ENCODE measurements at regions not wholly inside any gene's neighbourhood (a gene's known extent, or its start where the extent isn't known, plus 50 kb on each side); places are given as distances from the start of the nearest gene placed in this dataset.

GRCh38 chr4:180197471-180197870 is 2045.7 kb upstream of the TENM3 start:
- H3K27ac ChIP-seq (ENCODE audit: extremely low read length, insufficient read depth, low read length): no peak overlapping the region
- DNase-seq (ENCODE audit: low spot score) (no peak), FAIRE-seq (no peak), ATAC-seq (no peak)
- intact Hi-C loops (cut with micrococcal nuclease; ENCODE audit: unreplicated experiment) (no loop called here), in situ Hi-C loops (cut with HindIII; ENCODE audit: extremely low pct_ligation_motif_present, low pct_unique_long_range_greater_than_20kb) (no loop called here)
- H3K4me3 ChIP-seq (replicated peaks in 1 of 3; ENCODE audit: insufficient read depth in 1 of 3, low read depth in 2 of 3, low read length in 3 of 3): no peak overlapping the region
- no peaks in the 10 kb centered on the region for H3K9me3 ChIP-seq (ENCODE audit: low read length)
- no peak overlapping the region for H3K4me2 ChIP-seq (ENCODE audit: low read depth, low read length)
- H3K4me1 ChIP-seq (ENCODE audit: insufficient read depth, low read length): no peaks in the 10 kb centered on the region
- POLR2A ChIA-PET: no interaction called here
- H4K20me1 ChIP-seq (ENCODE audit: insufficient read depth, low read length): no peaks in the 10 kb centered on the region
- no peaks in the 10 kb centered on the region for H3K36me3 ChIP-seq (replicated peaks in 1 of 2; ENCODE audit: control insufficient read depth in 1 of 2, insufficient read depth in 2 of 2, low read length in 2 of 2)
- H3K79me2 ChIP-seq (ENCODE audit: insufficient read depth, low read length): no peaks in the 10 kb centered on the region
- WGBS (ENCODE audit: low lambda C conversion rate): 0% methylated on average over 4 of the region's 6 CpGs
- no peak overlapping the region for H3K9ac ChIP-seq (ENCODE audit: insufficient read depth, low read depth, low read length)
- H3K27me3 ChIP-seq (ENCODE audit: control insufficient read depth in 1 of 2, insufficient read depth in 2 of 2, low read length in 2 of 2): no peaks in the 10 kb centered on the region
- no peak overlapping the region for H2AFZ ChIP-seq (ENCODE audit: low read length)
- no peak for TF ChIP-seq SP2 (CRISPR knock-in tag; IDR thresholded peaks at IDR 0.05)
- TF ChIP-seq ARNT2 (CRISPR knock-in tag; IDR thresholded peaks at IDR 0.05; ENCODE audit: low read depth): no peak
- no peak for TF ChIP-seq ZMYM4 (CRISPR knock-in tag; IDR thresholded peaks at IDR 0.05)
- TF ChIP-seq THRA (CRISPR knock-in tag; IDR thresholded peaks at IDR 0.05; ENCODE audit: borderline replicate concordance): no peak
- no peak for TF ChIP-seq DRAP1 (CRISPR knock-in tag; IDR thresholded peaks at IDR 0.05)
- TF ChIP-seq SUZ12 (IDR thresholded peaks at IDR 0.05; ENCODE audit: low read depth, low read length): no peak
- TF ChIP-seq MTA3 (CRISPR knock-in tag; IDR thresholded peaks at IDR 0.05): no peak
- TF ChIP-seq ZNF501 (CRISPR knock-in tag; IDR thresholded peaks at IDR 0.05): no peak
- no peak for TF ChIP-seq ZNF557 (CRISPR knock-in tag; IDR thresholded peaks at IDR 0.05)
- no TSS peak for BruUV-seq (replicated peaks)
- CTCF ChIA-PET (ENCODE audit: low intra/inter-chr PET ratio, low total read pairs): no interaction called here

GRCh38 chr4:180203349-180203748 is 2039.9 kb upstream of the TENM3 start:
- Histone ChIP-seq H3K4me1 (ENCODE audit: insufficient read depth, low read length) (no peaks in the 10 kb centered on the region), H3K9me3 (ENCODE audit: low read length) (no peaks in the 10 kb centered on the region), H3K27ac (ENCODE audit: extremely low read length, insufficient read depth, low read length) (no peak overlapping the region), H3K4me2 (ENCODE audit: low read depth, low read length) (no peak overlapping the region), H3K4me3 (replicated peaks in 1 of 3; ENCODE audit: insufficient read depth in 1 of 3, low read depth in 2 of 3, low read length in 3 of 3) (no peak overlapping the region), H3K9ac (ENCODE audit: insufficient read depth, low read depth, low read length) (no peak overlapping the region), H3K36me3 (replicated peaks in 1 of 2; ENCODE audit: control insufficient read depth in 1 of 2, insufficient read depth in 2 of 2, low read length in 2 of 2) (no peaks in the 10 kb centered on the region), H4K20me1 (ENCODE audit: insufficient read depth, low read length) (no peaks in the 10 kb centered on the region), H3K27me3 (ENCODE audit: control insufficient read depth in 1 of 2, insufficient read depth in 2 of 2, low read length in 2 of 2) (no peaks in the 10 kb centered on the region), H2AFZ (ENCODE audit: low read length) (no peak overlapping the region), H3K79me2 (ENCODE audit: insufficient read depth, low read length) (no peaks in the 10 kb centered on the region)
- CTCF ChIA-PET (ENCODE audit: low intra/inter-chr PET ratio, low total read pairs): no interaction called here
- BruUV-seq (replicated peaks): no TSS peak
- FAIRE-seq (no peak), DNase-seq (ENCODE audit: low spot score) (no peak), ATAC-seq (no peak)
- POLR2A ChIA-PET: no interaction called here
- in situ Hi-C loops (cut with HindIII; ENCODE audit: extremely low pct_ligation_motif_present, low pct_unique_long_range_greater_than_20kb) (no loop called here), intact Hi-C loops (cut with micrococcal nuclease; ENCODE audit: unreplicated experiment) (no loop called here)
- WGBS (ENCODE audit: low lambda C conversion rate): 1% methylated on average over 3 of the region's 3 CpGs
- TF ChIP-seq HINFP (CRISPR knock-in tag; IDR thresholded peaks at IDR 0.05; ENCODE audit: low read depth) (no peak), ZNF256 (CRISPR knock-in tag; conservative IDR thresholded peaks at IDR 0.05) (no peak), ZNF816 (CRISPR knock-in tag; IDR thresholded peaks at IDR 0.05; ENCODE audit: borderline replicate concordance) (no peak), JUN (CRISPR knock-in tag; IDR thresholded peaks at IDR 0.05) (no peak), BCLAF1 (IDR thresholded peaks at IDR 0.05) (no peak), GABPB1 (CRISPR knock-in tag; IDR thresholded peaks at IDR 0.05) (no peak), RXRA (CRISPR knock-in tag; IDR thresholded peaks at IDR 0.05) (no peak)

All from HepG2 (cell line).